Stimulated activated CD4-positive, alpha-beta T cell treated with anti-CD3 and anti-CD28 coated beads, Interleukin-1b, Interleukin-23, amount 100 ng/mL, for 4 hours (primary cell): ENCODE measurements at regions not wholly inside any gene's neighbourhood (a gene's known extent, or its start where the extent isn't known, plus 50 kb on each side); places are given as distances from the start of the nearest gene placed in this dataset.

Experiments
- DNase-seq, 2 donors: peaks; one replicate each; pipeline ENCODE4 v3.0.0-alpha.2; 2020; ENCODE audit warnings: low read depth in 2 of 2

DNA sequence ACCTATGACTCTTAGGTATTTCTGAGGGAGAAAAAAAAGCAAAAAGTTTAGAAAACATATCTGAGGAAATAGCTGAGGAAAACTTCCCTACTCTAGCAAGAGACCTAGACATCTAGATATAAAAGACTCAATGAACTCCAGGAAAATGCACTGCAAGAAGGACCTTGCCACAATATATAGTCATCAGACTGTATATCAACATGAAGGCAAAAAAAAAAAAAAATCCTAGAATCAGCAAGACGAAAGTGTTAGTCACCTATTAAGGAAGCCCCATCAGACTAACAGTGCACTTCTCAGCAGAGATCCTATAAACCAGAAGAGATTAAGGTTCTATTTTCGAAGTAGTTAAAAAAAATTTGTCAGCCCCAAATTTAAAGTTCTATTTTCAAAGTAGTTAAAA, 166.2 kb downstream of the TMEM38B start:
- no peak for DNase-seq

DNA sequence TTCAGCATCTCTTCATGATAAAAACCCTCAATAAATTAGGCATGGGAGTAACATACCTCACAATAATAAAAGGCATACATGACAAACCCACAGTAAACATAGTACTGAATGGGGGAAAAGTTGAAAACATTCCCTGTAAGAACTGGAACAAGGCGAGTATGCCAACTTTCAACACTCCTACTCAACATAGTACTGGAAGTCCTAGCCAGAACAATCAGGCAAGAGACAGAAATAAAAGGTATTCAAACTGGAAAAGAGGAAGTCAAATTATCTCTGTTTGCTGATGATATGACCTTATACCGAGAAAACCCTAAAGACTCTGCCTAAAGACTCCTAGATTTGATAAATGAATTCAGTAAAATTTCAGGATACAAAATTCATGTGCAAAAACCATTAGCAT, 167.6 kb downstream of the TMEM38B start:
- no peak for DNase-seq

DNA sequence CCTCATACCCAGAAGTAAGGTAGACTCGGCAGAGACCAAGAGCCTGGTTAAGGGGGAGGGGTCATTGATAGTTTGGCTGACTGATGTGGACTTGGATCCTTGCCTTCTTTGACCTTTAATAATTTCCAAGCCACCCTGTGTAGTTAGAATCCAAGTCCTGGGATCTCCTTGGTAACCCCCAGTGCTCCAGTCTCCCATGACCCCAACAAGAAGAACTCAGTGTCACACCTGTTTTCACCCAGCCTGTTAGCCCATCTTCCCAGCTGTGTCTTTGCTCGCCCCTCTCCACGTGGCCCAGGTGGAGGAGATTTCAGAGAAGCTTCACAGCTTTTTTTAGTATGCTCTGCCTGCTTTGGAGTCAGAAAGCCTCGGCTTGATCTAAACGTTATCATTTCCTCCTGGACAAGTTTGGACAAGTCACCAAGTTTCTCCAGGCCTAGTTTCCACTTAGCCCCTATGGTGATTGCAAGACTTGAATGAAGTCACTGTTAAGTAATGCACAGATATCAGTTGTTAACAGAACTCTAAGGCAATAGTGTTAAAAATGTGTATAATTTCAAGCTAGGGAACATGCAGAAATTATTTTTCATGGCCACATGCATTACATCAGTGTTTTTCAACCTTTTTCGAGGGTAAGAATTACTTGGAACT, 170.0 kb downstream of the TMEM38B start:
- DNase-seq: no peak

DNA sequence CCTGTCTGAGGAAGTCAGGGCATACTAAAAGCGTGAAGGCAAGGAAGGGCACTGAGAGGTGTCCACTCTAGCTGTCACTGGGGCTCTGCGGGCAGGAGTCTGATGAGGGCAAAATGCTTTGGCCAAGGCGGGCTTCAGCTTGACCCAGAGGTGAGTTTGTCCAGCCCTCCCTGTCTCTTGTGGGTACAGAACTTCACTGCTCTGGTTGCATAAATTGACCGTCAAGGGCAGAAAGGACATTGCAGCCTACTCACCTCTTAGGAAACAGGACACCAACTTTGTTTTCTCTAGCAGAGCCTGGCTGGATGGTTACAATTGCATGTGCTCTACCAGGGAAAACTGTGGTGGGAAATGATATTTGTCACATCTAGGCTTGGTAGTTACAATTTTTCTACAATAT, 170.9 kb downstream of the TMEM38B start:
- no peak for DNase-seq

DNA sequence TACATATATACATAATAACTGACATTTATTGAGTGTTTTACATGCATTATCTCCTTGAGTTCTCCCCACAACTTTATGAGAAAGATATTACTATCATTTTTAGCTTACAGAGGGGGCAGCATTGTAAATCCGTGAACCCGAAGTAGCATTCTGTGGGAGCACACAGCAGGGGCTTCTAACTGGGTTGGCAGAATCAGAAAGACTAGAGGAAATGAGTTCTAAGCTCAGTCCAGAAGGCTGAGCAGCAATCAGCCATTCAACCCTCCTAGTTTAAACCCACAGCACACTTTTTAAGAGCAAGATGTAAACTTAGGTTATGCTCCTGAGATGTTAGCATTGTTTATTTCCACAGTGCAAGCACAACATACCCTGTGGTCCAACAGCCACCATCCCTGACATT, 177.2 kb downstream of the TMEM38B start:
- DNase-seq: no peak

DNA sequence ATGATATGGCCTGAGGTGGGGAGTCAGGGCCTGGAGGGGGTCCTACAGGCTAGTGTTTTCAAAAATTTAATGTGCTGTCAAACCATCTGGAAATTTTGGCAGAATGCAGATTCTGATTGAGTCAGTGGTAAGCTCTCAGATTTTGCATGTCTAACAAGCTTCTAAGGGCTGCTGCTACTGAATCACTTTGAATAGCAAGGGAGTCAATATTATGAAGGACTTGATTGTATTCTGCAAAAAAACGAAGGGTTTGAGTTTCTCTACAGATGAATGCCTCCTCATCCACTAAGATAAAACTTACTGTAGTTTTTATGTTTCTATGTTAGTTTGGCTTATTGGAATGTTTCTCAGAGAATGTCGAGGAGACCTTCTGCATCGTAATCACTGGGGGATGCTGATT, 179.5 kb downstream of the TMEM38B start:
- no peak for DNase-seq

DNA sequence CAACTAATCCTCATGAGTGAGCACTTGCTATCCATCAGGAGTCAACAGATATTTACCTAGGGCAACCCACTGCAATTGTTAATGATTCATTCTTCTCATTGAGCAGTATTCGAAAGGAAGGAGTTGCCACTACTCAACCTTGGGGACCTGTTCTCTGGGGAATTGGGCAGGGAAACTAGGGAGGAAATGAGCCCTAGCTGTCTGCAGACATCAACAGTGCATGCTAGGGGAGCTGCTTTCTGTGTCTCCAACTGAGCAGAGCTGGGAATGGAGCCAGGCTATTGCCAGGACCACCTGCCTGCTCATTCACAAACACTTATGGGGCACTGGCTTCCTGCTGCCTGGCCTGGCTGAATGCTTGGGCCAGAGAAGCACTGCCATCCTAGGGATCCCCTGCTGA, 183.4 kb downstream of the TMEM38B start:
- DNase-seq: no peak

DNA sequence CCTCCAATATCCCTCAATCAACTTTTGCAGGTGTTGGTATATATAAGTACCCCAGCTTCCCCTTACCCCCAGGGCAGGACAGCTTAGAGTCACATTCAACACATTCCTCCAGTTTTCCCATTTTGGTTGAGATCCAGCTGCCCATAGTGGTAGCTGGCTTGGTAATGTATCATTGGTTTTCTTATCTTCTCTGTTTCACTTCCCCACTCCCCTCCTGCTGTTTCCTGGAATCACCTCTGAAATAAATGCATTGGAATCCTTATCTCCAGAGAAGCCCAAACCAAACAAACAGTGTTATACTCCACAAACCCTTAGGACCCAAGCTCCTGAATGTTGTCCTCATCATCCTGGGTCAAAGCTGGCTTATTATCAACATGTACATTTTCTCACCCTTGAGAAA, 184.8 kb downstream of the TMEM38B start:
- DNase-seq: no peak

DNA sequence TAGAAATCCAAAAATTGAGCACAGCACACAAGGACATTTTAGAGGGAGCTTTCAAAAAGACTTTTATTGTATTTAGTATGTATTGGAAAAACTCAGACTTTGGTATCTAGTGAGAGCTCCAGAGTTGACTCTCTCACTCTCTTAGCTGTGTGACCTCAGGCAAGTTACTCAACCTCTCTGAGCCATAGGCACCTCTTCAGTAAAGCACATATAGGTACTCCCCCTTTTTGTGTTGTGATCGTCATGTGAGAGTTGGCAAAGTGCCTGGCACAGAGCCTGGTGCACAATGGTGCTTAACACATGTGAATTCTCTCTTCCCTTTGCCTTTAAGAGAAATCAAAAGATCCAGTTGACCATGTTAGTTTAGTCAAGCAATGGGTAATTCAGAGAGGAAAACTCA, 186.2 kb downstream of the TMEM38B start:
- no peak for DNase-seq

DNA sequence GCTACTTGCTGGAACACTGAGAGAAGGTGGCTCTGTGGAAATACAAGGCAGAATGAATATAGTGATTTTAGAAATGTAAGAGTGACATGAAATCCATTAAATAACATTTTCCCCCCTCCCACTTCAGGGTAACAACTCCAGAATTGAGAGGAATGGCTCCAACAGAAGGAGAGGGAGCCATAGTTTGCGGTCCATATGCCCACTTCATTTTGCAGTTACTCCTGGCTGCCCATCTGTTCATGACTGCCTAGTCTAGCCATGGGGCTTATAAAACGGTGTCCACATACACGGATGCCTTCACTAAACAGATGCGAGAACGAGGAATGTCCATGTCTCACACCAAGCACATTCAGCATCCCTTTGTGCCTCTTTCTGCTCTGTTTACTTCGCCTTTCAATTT, 186.7 kb downstream of the TMEM38B start:
- no peak for DNase-seq

DNA sequence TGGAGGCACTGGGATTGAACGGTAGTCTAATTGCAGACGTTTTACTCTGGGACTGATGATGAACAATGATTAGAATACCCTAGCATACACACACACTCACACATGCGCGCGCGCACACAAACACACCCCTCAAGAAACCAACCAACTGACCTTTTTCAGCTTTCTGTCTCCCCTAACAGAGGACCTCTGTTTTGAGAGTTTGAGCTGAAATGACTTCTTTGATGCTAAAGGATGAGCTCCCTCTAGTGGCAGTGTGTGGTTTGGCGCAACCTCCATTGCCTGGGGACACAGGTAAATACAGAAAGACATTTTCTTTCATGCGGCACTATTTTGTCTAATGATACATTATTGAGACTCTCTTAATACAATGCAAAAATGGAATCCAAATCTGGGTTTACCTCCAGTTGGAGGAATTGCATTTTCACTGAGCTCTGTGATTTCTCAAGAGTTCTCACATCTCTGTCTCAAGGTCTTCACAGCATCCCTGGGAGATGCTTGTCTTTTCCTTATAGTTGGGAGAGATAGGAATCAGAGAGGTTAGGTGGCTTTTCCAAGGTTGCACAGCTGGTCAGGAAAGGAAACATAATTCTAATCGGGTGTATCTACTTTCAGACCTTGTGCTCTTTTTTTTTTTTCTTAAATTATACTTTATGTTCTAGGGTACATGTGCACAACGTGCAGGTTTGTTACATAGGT, 187.5 kb downstream of the TMEM38B start:
- peak; percentile 41 to 51 for DNase-seq

DNA sequence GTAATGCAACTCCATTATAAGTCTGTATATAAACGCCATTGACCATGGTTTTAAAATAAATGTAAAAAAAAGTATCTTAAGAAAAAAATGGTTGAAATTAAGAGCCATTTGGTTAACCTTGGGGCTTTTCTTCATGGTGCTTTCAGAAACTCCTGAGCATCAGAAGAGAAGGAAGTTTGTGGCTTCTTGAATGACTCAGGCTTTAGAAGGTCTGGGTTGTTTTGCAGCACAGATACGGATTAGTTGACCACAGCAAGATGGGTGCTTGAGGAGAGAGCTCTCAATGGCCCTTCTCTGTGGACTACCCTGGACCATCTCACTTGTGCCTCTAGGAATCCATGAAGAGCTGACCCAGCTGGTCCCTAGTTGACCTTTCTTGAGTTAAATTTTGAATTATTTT, 189.5 kb downstream of the TMEM38B start:
- DNase-seq: no peak

DNA sequence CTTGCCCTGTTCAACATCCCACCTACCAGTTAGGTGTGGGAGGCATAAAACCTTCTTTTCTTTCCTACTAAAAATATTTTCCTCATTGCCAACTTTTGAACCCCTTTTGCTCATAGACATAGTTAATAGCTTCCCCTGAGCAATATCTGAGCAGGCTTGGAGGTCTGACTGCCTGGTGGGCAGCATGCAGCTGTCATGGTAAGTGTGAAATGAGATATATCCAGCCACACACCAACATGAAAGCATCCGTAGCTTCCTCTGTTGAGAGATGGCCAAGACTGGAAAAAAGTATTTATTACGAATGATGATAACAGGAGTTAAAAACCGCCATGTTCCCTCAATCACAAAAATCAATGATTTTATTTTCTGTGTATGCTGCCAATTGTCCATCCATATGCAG, 190.1 kb downstream of the TMEM38B start:
- DNase-seq: no peak

DNA sequence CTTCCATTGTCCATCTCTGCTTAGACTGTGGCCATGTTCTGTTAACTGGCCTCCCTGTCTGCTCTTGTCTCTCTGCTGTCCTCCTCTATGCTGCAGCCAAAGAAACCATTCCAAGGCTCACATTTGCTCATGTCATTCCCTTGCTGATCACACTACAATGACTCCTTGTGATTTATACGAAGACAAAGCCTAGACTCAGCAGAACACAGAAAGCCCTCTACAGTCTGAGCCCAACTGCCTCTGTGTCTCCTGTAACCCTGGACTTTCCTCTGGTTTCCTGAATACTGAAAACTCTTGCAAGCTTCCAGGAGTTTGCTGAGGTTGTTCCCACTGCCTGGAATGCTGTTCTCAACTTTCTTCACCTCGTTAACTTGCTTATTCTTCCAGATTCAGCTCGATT, 191.8 kb downstream of the TMEM38B start:
- DNase-seq: no peak

DNA sequence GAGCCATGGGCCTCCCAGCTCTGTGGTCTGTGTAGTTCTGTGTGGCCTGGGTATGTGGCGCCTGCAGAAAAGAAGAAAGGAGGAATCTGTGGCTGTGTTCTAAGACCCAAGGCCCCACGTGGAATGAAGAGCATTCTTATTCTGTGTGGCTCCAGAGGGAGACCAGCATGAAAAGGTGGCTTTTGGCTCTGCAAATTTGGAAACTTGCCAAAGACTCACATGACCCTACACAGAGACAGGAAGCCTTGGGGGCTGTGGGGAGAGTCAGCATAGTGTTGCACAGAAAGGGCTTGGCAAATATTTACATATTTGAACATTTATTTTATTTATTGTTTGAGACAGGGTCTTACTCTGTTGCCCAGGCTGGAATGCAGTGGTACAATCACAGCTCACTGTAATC, 193.3 kb downstream of the TMEM38B start:
- no peak for DNase-seq

DNA sequence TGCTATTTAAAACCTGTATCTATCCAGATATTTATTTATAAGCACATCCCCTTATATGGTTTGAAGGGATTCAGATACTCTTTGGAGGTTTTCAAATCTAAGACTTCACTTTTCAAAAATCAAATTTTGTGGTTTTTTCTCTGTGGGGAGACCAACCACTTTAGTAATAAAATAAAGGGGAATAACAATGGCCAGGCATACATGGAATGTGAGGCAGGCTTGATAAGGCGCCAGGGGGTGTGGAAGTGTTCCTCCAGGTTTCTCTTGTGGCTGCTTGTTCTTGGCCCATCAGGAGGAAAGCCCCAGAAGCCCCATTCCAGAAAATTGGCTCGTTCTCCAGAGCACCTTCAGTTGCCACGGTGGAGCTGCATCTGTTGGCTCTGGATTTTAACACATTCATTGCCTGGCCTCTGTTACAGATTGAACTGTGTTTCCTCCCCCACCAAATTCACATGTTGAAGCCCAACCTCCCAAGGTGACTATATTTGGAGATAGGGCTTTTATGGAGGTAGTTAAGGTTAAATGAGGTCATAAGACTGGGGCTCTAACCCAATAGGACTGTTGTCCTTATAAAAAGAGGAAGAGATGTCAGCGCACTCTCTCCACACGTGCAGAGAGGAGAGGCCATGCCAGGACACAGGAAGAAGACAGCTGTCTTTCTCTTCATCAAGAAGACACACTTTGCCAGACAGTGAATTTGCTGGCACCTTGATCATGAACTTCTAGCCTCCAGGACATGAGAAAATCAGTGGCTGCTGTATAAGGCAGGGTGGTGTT, 195.9 kb downstream of the TMEM38B start:
- DNase-seq: no peak

DNA sequence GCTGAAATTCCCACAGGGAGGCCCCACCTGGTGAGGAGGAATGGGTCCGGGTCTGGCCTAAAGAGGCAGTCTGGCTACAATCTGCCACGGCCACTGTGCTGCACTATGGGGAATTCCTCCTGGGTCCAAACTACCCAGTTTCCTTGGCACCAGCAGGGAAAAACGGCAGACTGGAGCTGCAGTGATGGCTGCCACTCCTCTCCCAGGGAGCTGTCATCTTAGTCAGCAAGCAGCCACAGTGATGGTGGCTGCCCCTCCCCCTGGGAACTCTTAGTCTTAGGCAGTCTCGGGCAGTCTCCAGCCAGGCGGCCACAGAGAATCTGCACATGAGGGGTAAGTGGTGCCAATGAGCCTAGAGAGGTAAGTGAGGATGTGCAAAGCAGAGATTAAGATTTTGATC, 205.8 kb downstream of the TMEM38B start:
- no peak for DNase-seq

DNA sequence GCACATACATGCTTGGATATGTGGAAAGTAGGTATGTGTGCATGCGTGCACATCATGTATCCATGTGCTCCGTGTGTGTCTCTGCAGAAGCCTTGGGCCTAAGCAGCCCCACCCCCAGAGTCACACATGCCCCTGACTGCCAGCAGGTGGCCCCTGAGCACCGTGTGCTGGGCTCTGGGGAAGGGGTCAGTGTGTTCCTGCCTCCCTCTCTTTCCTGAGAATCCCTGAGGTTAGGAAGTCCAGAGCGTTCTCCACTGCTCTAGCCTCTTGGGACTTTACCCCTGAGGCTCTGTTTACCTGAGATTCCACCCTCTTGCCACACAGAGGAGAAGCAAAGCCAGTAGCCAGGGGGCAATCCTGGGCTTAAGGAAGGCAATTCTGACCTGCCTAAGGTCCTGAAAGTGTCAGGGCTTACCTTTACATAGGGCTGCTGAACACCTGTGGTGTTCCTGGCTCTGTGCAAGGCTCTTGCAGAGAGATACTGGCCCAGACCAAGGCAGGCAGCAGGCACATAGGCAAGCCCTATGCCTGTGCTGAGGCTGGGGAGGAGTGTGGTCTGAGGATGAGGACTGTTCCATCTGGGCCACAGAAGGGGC, 207.3 kb downstream of the TMEM38B start:
- no peak for DNase-seq

DNA sequence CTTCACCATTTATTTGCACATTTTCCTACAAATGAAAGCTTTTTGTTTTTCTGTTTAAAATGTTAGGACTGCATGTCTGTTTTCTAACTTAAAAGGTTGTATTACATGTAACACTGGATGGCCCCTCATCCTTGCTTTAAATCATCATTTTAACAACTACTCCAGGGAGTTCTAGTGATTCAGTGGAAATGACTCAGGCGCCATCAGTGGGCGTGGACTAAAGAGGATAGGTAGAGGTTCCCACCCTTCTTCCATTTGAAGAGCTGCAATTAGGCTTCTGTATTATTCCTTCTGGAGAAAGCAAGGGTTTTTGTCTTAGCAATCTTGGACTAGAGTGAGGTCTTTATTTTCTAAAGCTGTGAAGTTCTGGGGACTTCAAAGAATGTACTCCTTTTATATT, 213.7 kb downstream of the TMEM38B start:
- DNase-seq: no peak

DNA sequence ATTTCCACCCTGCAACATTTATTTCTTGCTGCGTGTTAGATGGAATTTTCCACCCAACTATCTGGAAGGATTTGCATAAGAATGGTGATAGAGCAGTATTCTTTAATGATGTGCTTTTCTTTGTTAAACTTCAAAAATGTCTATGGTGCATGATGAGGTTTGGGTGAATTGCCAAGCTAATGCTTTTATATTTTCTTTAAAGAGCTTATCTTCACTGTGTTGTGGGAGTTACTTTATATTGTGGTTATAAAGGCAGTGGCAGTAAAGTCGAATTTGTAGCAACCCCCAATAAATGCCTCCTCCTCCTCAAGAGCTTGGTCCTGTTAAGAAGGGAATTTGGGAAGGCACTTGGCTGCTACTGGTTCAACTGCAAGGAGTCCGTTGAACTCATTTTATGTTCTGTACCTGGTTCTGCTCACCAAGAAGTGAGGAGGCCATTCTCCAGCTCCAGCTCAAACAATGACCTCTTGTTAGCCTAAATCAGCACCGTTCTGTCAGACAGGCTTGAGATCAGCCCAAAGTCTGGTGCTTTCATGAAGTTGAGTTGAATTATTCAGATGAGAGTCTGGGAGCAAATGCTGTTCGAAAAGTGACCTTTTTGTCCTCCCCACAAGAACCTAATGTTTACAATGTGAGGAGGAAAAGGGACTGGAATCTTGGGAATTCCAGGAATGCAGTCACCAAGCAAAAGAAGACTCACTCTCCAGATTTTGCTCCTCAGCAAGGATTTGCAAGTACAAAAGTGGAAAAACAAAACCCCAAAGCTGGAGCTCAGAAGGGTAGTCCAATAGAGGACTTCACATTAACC, 217.0 kb downstream of the TMEM38B start:
- DNase-seq: no peak

DNA sequence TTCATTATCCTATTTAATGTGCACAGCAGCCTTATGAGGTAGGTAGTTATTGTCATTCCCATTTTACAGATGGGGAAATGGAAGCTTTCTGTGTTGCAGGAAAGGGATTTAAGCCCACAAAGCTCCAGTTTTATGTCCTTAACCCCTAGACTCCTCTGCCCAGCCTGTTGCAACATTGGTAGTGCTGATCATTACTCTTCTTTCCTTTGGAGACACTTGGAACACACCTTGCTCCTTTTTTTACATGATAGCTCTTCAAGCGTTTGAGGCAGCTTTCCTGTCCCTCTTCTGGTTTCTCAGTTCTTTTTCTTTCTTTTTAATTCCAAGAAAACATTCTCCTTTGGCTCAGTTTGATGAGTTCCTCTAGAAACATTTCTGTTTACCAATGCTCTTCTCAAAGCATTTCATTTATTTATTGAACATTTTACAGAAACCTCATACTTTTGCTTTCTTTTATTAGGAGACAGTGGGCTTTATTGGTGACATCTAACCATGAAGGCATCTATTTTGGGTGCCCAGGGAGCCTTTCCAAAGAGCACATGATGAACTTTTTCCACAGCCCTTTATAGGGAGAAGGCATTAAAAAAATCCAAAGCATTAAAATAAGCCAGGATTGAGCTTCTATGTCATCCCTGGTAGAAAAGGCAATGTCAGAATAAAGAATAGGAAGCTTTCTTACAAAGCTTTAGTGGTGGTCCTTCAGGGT, 218.0 kb downstream of the TMEM38B start:
- DNase-seq: no peak
